Kidney capillary endothelial cell (primary cell): ENCODE measurements at regions not wholly inside any gene's neighbourhood (a gene's known extent, or its start where the extent isn't known, plus 50 kb on each side); places are given as distances from the start of the nearest gene placed in this dataset.

Experiments
- DNase-seq: peaks from one replicate; pipeline ENCODE4 v3.0.0-alpha.2; 2018; ENCODE audit warnings: low spot score

- DNase-seq: peak; percentile 57
These were observed 324.4 kb downstream of the ENC1 start for GRCh38 chr5:74316064-74316603.

GRCh38 chr5:74314906-74315305 is 325.6 kb downstream of the ENC1 start:
- DNase-seq: no peak

DNA sequence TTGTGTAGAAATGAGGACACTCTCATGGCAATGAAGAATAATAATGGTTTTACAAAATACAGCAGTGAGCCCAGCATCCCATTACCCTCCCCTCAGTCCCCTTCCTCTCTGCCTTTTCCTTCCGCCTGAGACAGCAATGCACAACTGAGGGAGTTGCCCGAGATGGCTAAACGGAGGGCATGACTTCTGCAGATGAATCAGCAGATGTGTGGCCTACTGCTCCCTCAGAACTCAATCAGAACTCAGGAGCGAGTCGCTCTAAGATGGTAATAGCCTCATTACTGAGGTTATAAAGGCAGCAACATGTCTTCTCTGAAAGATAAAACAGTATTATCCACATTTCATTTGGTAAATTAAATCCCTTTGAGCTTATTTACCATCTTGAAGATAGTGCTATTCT is 326.6 kb downstream of the ENC1 start:
- DNase-seq: no peak

DNA sequence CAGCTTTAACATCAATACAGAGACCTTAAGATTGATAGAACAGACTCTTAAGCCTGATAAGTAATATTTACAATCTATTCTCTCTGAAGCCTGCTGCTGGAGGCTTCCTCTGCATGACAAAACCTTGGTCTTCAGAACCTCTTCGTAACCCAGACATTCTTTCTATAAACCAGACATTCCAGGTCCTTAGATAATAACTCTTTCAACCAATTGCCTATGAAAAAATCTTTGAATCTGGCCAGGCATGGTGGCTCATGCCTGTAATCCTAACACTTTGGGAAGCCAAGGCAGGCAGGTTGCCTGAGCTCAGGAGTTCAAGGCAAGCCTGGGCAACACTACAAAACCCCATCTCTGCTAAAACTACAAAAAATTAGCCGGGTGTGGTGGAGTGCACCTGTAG is 327.8 kb downstream of the ENC1 start:
- DNase-seq: no peak

- DNase-seq: no peak
These were observed 328.6 kb downstream of the ENC1 start for GRCh38 chr5:74311961-74312360.

GRCh38 chr5:74310997-74311930 is 329.3 kb downstream of the ENC1 start:
- no peak for DNase-seq

- peak; percentile 34 for DNase-seq
These were observed 330.1 kb downstream of the ENC1 start for GRCh38 chr5:74310386-74310785.

GRCh38 chr5:74309050-74309449 is 331.5 kb downstream of the ENC1 start:
- DNase-seq: no peak

DNA sequence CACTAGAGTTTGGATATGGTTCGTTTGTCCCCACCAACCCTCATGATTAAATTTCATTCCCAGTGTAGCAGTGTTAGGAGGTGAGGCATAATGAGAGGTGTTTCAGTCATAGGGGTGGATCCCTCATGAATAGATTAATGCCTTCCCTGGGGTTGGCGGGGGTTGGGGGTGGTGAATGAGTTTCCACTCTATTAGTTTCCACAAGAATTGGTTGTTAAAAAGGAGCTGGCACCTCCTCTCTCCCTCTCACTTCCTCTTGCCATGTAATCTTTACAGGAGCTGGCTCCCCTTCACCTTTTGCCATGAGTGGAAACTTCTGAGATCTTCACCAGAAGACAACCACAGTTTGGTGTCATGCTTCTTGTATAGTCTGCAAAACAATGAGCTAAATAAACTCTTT is 333.7 kb downstream of the ENC1 start:
- DNase-seq: no peak

DNA sequence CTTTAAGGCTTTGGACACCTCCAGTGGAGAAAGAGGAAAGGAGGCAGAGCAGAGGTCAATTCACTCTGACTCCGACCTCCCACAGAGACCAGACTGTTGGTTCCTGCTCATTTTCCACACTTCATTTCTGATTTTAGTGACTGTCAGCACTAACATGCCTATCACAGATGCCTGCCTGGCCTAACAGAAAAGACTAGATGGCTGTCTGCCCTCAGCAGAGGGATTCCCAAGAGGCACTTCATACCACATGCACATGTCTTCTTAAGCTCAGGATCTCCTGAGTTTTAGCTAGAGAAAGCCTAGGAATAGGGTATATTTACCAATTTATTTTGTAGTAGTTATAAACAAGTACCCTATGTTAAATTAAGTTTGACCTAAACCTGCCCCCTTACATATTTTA is 336.0 kb downstream of the ENC1 start:
- no peak for DNase-seq

GRCh38 chr5:74303578-74303977 is 336.9 kb downstream of the ENC1 start:
- DNase-seq: no peak

- no peak for DNase-seq
These were observed 339.0 kb downstream of the ENC1 start for GRCh38 chr5:74301576-74301975.

GRCh38 chr5:74300808-74301389 is 339.6 kb downstream of the ENC1 start:
- no peak for DNase-seq

GRCh38 chr5:74299833-74300232 is 340.7 kb downstream of the ENC1 start:
- no peak for DNase-seq

- DNase-seq: no peak
These were observed 343.7 kb downstream of the ENC1 start for GRCh38 chr5:74296685-74297408.

- no peak for DNase-seq
These were observed 344.9 kb downstream of the ENC1 start for GRCh38 chr5:74295676-74296075.

DNA sequence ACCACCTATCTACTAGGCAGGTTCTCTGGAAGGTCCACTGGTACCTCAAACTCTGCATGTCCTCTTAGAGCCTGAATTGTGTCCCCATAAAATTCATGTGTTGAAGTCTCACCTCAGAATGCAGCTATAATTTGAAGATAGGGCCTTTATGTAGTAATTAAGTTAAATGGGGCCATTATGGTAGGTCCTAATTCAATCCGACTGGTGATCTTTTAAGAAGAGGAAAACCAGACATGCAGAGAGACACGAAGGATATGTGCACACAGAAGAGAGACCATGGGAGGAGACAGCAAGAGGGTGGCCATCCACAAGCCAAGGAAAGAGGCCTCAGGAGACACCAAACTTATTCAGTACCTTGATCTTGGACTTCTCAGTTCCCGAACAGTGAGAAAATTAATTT is 345.4 kb downstream of the ENC1 start:
- no peak for DNase-seq

- no peak for DNase-seq
These were observed 346.3 kb downstream of the ENC1 start for GRCh38 chr5:74294231-74294705.

DNA sequence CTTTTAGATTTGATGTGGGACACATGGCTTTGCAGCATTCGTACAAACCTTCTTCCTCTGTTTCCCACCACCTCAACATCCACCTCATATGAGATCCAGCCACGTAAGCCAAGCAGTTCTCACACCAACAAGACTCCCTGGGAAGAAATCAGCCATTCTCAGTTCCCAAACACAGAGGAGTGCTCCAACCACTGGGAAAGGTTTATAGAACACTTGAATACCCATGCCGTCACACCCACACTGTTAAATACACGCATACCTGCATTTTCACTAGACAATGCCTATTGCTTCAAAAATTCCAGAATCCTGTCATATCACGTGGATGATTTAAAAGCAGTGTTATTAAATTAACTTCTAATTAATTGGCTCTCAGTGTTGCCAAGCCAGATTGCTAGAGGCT is 347.3 kb downstream of the ENC1 start:
- DNase-seq: no peak

DNA sequence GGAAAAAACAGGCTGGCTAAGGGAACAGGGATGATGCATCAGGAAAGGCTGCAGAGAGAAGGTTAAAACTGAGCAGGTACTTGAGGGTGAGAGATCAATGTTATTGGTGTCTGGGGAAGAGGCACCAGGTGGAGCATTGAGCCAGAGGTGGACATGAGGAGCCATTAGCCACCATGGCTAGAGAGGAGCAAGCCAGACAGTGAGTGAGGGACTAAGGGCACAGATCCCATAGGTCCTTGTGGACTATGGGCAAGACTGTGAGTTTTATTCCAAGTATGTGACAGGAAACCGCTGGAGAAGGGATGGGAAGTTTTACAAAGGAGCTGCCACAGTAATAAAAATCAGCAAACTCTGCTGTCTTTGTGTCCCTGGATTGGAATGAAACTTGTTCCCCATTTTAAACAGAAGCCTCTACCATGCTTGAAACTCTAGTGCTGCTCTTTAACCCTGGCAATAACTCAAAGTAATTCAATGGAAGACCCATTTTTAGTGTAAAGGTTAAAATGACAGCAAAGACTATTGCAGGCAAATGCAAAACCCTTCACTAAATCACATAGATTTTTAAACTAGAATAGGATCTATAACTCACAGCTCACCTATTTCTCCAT is 349.8 kb downstream of the ENC1 start:
- DNase-seq: no peak

GRCh38 chr5:74289691-74290090 is 350.8 kb downstream of the ENC1 start:
- DNase-seq: no peak

DNA sequence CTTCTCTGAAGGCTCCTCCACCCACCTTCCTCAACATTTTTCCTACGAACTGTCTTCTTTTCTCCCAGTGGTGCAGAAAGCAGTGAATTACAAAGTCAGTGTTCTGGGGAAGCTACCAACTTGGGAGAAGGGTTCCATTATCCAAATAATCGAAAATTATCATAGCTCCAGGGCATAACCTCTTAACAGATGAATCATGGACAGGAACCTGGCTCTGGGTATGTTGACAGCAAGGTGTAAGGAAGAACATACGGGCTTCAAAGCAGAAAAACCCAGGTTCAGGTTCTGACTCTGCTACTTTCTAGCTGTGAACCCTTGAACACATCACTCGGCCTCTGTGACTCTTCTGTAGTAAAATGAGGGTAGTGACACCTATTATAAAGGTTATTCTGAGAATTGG is 351.3 kb downstream of the ENC1 start:
- DNase-seq: no peak
